HCEC 1CT (cell line): ENCODE measurements at regions not wholly inside any gene's neighbourhood (a gene's known extent, or its start where the extent isn't known, plus 50 kb on each side); places are given as distances from the start of the nearest gene placed in this dataset.
A peak's percentile ranks its signal among the peaks of the same experiment; 100 is the strongest.

Experiments
- DNase-seq: peaks from one replicate; pipeline ENCODE4 v3.0.0-alpha.2; 2017

DNA sequence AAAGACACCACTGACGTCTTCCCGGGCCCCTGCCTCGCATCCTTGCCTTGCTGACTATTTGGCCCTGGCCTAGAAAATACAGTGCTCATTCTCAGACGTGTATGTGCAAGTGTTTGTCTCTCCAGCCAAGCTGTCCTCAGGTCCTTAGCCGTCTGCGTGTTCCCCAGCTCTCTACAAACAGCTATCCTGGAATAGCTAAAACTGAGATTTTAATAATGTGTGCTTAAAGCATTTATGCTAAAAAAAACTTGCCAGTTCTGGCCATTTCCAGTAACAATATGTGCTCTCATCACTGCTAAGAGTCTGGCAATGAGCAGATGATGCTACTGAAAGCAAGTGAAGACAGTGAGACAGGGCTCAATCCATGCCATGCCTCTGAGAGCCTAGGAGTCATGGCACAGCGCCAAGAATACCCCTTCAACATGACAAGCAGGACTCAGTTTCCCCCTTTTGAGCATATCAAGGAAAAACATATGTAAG is 55.7 kb downstream of the IRF2BP2 start:
- no peak for DNase-seq

DNA sequence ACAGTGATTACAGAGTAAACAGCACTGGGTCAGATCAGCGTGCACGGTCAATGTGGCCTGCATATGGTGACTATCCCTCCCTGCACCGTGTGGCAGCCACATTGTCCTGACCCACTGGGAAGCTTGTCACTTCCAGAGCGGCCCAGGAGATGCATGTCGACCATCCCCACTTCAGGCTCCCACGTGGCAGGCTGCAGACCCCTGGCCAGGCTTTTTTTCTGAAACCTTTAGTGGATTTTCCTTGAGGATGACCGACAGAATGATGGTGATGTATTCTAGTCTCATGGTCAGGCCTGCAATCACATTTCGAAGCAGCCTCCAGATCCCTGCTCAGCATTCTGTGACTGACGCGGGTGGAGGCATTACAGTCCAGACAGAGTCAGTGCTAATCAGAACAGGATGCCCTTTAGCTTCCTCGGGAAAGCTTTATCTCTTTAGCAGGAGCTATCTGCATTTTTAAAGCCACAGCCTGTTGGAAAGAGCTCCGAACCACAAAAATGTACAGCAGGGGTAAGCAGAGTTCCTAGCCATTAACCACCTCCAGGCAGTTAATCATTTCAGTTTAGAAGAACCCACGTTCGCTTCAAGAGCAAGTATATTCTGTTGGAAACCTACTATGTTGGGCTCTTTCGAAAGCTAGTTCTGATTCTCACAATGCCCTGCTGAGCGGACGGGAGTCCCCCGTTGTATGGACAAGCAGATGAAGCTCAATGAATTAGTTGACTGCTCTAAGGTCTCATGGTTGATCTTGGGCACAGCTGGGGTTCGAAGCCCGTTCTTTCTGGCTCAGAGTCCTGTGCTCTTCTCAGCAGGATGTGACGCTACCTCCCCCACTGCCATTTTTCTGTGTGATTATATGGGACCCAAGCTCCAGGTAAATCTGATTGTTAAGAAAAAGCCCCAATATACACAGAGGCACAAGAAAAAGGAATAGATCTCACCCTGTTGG is 56.5 kb downstream of the IRF2BP2 start:
- DNase-seq, result no peak

DNA sequence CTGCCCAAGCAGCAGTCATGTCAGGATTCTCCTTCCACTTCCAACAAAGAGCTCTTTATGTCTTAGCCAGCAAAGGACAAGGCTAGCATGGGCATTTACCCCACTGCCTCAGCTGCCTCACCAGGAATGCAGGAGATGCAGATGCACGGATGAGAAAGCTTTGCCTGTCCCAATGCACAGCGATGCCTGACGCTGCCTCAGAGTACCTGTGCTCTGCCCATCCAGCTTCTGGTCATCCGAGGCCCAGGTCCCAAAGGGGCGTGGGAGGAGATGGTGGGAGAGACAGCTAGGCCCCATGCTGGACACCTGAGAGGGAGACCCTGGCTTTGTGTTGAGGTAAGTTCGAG is 59.0 kb downstream of the IRF2BP2 start:
- DNase-seq, result no peak

GRCh38 chr1:234550341-234551031 is 59.5 kb downstream of the IRF2BP2 start:
- DNase-seq, result no peak

GRCh38 chr1:234549447-234550021 is 60.4 kb downstream of the IRF2BP2 start:
- no peak for DNase-seq

GRCh38 chr1:234546890-234547788 is 62.8 kb downstream of the IRF2BP2 start:
- DNase-seq, result no peak

- DNase-seq, result no peak
Observed at GRCh38 chr1:234546387-234546704, 63.6 kb downstream of the IRF2BP2 start.

DNA sequence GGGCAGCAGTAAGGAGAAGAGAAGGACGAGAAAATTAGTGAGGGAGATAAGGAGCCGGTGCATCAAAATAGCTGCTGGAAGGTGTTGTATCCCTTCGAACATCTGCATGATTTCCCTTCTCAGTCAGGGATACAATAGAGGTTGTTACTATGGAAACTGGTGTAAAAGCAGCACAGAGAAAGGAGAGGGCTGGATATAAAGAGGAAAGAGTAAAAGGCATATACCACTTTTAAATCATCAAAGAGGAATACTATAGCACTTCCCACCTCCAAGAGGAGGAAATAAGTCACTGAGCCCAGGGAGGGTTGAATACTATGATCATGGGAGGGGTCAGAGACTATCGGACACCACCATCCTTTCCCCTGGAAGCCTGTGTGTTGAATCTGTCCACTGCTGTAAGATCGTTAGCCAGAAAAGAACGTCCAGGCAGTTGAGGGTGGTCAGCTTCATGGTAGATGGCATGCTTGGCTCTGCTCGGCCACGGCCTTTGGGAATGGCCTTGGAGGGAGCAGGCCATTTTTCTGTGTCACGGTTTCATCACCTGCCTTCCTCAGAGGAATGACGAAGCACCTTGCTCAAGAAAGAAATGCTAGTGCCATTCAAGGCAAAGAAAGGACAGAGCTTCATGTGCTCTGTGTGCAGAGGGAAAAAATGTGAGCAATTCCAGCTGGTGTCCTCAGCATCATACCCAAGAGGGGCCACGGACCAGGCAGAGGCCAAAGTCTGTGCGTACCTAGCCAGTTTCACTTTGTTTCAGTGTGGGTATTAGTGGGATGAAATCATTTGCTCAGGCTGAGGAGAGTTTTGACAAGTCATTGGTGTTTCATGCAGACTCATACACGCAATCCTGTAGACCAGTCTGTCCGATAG is 64.2 kb downstream of the IRF2BP2 start:
- DNase-seq, result no peak

- peak; percentile 92 for DNase-seq
Observed at GRCh38 chr1:234544087-234544579, 65.2 kb upstream of the TARBP1 start.

GRCh38 chr1:234543442-234544086 is 64.6 kb upstream of the TARBP1 start:
- no peak for DNase-seq

DNA sequence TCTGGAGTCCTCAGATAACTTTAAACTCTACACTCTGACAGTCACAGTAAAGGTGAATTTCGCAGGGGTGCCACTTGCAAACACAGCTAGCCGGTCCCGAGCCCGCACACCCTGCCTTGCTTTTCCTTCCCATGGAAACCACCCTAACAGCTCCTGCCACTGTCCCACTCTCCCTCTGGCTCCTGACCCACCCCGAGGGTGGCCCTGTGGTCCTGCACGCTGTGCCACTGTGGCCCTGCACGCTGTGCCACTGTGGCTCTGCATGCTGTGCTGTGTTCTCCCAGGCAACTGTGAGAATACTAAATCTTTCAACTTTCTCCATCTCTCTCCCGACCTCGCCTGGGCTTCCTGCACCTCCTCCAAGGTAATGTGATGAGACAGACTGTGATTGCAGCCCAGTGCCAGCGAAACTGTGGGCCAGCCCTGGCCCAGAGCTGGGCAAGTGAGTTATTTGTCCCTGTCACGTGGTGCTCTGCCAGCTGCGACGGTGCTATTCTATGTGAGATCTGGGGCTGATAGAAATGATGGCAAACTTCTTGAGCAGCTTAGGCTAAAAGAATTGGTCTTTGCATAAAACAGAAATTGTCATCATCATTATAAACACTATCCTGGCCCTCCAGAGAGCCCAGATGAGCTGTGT is 63.4 kb upstream of the TARBP1 start:
- no peak for DNase-seq

DNA sequence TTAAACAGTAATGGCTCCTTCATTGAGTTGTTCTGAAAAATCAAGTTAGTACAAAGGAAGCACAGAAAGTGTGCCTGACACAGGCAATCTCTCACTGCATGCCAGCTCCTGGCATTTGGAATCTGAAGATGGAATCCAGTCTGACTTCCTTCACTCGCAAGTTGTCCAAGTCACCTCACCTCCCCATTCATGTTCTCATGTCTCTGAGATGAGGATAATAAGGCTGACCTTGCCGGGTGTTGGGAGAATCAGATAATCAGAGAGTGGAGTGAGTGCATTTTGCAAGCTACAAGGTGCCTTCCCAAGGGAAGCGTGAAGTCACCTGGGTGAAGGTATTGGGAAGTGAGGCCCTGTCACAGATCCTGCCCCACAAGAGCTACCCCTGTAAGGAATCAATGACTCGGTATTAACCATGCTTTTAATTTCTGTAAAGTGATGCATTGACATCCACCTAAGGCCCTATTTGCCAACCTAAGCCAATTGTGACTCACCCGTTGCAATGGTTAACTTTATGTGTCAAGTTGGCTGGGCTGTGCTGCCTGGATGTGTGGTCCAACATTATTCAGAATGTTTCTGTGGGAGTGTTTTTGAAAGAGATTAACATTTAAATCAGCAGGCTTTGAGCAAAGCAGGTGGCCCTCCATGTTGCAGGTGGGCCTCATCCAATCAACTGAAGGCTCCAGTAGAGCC is 62.5 kb upstream of the TARBP1 start:
- DNase-seq, result peak; percentile 33

- DNase-seq, result no peak
Observed at GRCh38 chr1:234540404-234540762, 61.4 kb upstream of the TARBP1 start.

DNA sequence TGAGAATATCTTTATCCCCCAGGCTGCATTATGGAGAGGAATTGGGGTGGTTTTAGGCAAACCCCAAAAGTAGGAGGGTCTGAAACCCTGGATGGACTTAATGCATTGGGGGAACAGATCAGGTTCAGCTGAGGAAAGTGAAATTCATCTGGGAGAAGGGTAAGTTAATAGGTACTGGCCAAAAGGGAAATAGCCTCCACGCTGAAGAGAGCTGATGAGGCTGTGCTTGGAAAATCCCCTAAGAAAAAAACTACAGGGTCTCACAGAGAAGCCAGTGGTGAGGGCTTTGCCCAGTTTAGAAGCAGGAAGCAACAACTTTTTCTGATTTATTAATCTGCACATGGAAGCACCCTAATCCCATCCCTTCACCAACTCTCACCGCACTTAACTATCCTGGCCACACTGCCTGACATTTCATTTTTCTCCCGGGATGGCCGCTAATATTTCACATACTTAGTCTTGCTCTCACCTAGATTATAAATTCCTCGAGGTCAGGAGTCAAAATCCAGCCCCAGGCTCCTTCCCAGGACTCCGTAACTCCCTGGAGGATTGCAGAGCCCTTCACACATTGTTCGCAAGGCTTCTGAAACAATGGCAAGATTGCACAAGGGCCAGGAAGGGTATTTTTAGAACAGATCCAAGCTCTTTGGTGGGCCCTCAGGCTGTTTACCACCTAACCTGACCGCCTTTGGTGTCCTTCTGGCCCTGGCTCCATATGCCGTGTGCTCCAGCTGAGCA is 60.9 kb upstream of the TARBP1 start:
- no peak for DNase-seq

GRCh38 chr1:234538930-234539649 is 60.1 kb upstream of the TARBP1 start:
- no peak for DNase-seq

- DNase-seq, result no peak
Observed at GRCh38 chr1:234538062-234538731, 59.2 kb upstream of the TARBP1 start.

- DNase-seq, result no peak
Observed at GRCh38 chr1:234537236-234537635, 58.3 kb upstream of the TARBP1 start.

DNA sequence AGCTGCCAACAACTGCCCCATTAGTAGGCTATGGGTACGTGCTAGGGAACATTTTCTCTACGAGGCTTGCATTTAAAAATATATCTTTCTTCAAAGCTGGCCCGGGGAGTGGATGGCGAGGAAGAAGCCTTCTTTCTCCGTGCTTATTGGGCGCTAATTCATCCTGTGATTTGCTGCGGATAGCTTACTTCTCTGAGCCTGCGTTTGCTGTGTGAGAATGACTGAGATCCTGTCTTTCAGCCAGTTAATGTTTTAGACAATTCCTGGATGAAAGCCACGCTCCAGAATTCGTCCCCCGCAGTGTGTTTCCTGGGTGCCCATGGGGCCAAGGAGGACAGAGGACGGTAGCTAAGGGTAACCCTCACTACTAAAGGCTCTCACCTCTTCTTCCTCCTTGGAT is 57.8 kb upstream of the TARBP1 start:
- DNase-seq, result no peak
